Mucosa of descending colon (tissue), 3 donors: ENCODE measurements at regions not wholly inside any gene's neighbourhood (a gene's known extent, or its start where the extent isn't known, plus 50 kb on each side); places are given as distances from the start of the nearest gene placed in this dataset.
"Not testable (repeated sequence)": the region's sequence is repeated elsewhere in the genome, so short reads cannot be mapped to it uniquely, and the experiment has no call there.

Source experiments
- ATAC-seq: fragments of 200-7000 bp; cut with Tn5 transposase; one replicate; pipeline ENCODE4 v1.9.1; 2020; ENCODE audit warnings: mild to moderate bottlenecking, moderate library complexity
- DNase-seq, 3 donors: peaks; one replicate each; pipeline ENCODE4 v3.0.0-alpha.2; 2020
- H3K36me3 ChIP-seq: fragments of 200-600 bp; one replicate; pipeline ENCODE4 v1.8.0; 2021; ENCODE audit warnings: low read depth, mild to moderate bottlenecking
- H3K4me1 ChIP-seq: fragments of 200-600 bp; one replicate; pipeline ENCODE4 v1.8.0; 2021; ENCODE audit warnings: low read depth, mild to moderate bottlenecking
- H3K4me3 ChIP-seq: fragments of 200-600 bp; one replicate; pipeline ENCODE4 v1.8.0; 2021; ENCODE audit warnings: mild to moderate bottlenecking
- H3K9me3 ChIP-seq: fragments of 200-600 bp; one replicate; pipeline ENCODE4 v1.8.0; 2021; ENCODE audit warnings: mild to moderate bottlenecking
- intact Hi-C, 2 donors: fragments of 100-400 bp; cut with DNase I in 1 of 2; cut with micrococcal nuclease in 1 of 2; formaldehyde crosslinking; loops; one replicate each; pipeline versions ENCODE4 v1.11.0 to v1.11.1; 2022; cut with DNase I, micrococcal nuclease
- TF ChIP-seq, protein P1 (sequence below): fragments of 200-600 bp; IDR thresholded peaks from one replicate; pipeline ENCODE4 v1.8.0; 2022; ENCODE audit warnings: antibody characterized with exemption, mild to moderate bottlenecking
- donor health status: DM: no; HTN: no; CAD: no; lungs with moderate emphysema.
- donor health status: DM: no; HTN: no; CAD: no.
- donor health status: DM: no; HTN: yes; CAD: no.

DNA sequence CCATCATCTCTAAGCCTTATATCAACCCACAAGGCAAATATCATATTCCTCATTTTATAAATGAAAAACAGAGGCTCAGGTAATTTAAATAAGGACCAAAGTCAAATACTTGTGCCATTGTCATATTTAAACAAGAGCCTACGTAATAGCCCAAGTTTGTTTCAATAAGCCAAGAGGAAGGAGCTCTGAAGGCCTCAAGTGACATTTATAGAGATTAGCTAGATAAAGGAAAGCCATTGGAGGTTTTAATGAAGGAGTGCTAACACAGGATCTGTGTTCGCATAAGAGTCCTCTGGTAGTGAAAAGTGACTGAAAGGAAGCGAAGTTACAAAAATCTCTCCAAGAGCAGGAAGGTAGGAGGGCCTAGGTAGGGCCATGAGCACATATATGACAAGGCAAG lies 384.9 kb upstream of the NOCT start:
- no peaks in the 10 kb centered on the region for H3K9me3 ChIP-seq
- TF ChIP-seq, protein P1, sequence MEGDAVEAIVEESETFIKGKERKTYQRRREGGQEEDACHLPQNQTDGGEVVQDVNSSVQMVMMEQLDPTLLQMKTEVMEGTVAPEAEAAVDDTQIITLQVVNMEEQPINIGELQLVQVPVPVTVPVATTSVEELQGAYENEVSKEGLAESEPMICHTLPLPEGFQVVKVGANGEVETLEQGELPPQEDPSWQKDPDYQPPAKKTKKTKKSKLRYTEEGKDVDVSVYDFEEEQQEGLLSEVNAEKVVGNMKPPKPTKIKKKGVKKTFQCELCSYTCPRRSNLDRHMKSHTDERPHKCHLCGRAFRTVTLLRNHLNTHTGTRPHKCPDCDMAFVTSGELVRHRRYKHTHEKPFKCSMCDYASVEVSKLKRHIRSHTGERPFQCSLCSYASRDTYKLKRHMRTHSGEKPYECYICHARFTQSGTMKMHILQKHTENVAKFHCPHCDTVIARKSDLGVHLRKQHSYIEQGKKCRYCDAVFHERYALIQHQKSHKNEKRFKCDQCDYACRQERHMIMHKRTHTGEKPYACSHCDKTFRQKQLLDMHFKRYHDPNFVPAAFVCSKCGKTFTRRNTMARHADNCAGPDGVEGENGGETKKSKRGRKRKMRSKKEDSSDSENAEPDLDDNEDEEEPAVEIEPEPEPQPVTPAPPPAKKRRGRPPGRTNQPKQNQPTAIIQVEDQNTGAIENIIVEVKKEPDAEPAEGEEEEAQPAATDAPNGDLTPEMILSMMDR, result no peak
- no peaks in the 10 kb centered on the region for H3K4me1 ChIP-seq
- DNase-seq (no peak), ATAC-seq (no peak)
- intact Hi-C loops, result no loop called here
- no peaks in the 10 kb centered on the region for H3K36me3 ChIP-seq
- no peak overlapping the region for H3K4me3 ChIP-seq

DNA sequence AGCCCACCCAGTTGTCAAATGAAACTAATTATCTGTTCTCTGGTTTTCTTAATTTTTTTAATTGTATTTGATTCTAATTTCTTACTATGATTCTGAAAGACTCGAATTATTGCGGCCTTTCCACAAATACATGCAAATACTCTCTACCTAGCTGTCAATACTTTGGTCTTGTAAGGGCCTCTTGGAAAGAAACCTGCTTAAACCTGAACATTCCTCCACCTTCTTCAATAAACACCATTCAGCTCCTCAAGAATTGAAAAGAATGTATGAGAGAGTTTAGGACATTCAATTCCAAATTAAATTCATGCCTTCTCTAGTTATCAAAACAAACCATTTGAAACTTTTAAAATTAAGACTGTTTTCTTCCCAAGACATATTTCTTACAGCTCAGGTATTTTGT lies 385.9 kb upstream of the NOCT start:
- TF ChIP-seq, protein P1, result no peak

DNA sequence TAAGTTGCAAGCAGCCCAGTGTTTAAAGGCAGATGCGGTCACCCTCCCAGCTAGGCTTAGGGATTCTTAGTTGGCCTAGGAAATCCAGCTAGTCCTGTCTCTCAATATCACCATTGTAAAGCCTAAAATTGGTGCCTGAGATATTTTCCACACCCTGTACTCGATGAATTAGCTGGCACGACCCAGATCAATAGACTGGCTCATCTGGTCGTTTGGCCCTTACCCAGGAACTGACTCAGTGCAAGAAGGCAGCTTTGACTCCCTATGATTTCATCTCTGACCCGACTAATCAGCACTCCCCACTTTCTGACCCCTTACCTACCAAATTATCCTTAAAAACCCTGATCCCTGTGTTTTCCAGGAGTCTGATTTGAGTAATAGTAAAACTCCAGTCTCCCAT lies 384.9 kb upstream of the SLC7A11 start:
- no peak overlapping the region for H3K4me3 ChIP-seq
- no peak for DNase-seq
- no peaks in the 10 kb centered on the region for H3K4me1 ChIP-seq
- no peaks in the 10 kb centered on the region for H3K36me3 ChIP-seq
- TF ChIP-seq, protein P1, result no peak
- intact Hi-C loops, result no loop called here
- no peaks in the 10 kb centered on the region for H3K9me3 ChIP-seq
- no peak for ATAC-seq

More for the DNA sequence above, 385.9 kb upstream of the NOCT start:
- Histone ChIP-seq H3K4me1 (no peaks in the 10 kb centered on the region), H3K9me3 (no peaks in the 10 kb centered on the region), H3K36me3 (no peaks in the 10 kb centered on the region), H3K4me3 (no peak overlapping the region)
- no peak for DNase-seq
- intact Hi-C loops, result no loop called here
- no peak for ATAC-seq

DNA sequence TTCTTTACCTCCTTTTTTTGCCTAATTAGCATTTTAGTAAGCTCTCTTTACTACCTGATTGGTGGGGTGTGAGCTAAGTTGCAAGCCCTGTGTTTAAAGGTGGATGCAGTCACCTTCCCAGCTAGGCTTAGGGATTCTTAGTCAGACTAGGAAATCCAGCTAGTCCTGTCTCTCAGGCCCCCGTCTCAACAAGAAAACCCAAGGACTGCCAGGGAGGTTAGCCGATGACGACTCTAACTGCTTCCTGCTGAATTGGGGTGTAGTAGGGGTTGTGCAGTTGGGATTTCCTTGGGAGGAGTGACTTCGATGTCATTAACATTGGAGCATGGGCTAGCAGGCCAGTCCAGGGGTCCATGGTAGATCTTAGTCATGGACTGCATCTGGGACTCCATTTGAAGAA lies 380.2 kb upstream of the SLC7A11 start:
- DNase-seq, H3K9me3 ChIP-seq, H3K4me1 ChIP-seq, H3K4me3 ChIP-seq, ATAC-seq, intact Hi-C loops, H3K36me3 ChIP-seq: not testable (repeated sequence)

DNA sequence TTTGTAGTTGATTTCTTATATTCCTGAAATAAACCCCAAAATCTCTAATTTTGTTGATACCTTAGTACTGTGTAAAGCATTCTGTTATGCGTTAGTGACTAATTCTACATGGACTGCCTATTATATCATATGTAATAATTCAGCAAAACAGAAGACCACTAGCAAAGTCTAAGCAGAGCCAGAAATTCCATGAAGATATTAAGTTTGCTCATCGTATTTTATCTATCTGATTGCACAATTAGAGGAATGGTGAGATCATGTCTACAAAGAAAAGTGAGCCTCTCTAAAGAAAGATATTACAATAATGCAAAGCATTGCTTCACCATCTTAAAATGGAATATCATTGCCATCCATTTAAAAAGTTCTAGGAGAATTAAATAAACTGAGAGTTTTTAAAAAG lies 374.6 kb upstream of the SLC7A11 start:
- DNase-seq (no peak), ATAC-seq (no peak)
- H3K4me3 ChIP-seq, result no peak overlapping the region
- peaks cover 4% of the 10 kb centered on the region for H3K9me3 ChIP-seq
- H3K36me3 ChIP-seq, result no peaks in the 10 kb centered on the region
- TF ChIP-seq, protein P1, result no peak
- H3K4me1 ChIP-seq, result no peaks in the 10 kb centered on the region
- intact Hi-C loops, result no loop called here

DNA sequence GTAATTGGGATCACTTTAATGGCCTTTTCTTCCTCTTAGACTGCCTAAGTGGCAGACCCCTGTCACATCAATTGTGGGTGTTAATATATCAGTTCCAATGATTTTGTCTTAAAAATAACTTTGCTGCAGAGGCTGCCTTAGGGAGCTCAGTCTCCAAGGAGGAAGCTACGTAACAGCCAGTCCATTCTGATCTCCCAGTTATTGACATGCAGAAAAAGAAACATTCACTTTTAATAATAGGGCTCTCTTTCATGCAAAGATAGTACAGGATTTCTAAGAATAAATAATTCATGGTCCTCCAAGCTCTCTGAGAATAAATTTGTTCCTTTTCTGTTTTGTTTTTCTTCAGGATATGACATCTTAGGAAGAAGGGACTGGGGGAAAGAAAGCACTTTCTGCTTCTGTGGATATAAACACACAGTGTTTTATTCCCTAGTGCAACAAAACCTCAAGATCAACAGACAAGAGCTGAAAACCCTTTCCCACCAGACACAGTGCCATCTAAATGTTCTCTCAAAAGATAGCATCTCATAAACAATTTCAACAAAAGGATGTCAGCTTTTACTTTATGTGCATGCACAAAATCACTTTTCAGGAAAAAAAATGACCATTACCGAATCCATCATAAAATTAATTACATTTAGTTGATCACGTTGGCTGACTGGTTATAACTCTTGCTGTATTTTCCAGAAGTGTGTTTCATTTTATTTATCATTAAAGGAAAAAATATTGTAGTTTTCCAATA lies 372.4 kb upstream of the SLC7A11 start:
- DNase-seq (no peak), ATAC-seq (no peak)
- peaks cover under 1% of the 10 kb centered on the region for H3K9me3 ChIP-seq
- TF ChIP-seq, protein P1, result no peak
- intact Hi-C loops, result no loop called here
- no peaks in the 10 kb centered on the region for H3K4me1 ChIP-seq
- H3K36me3 ChIP-seq, result no peaks in the 10 kb centered on the region
- H3K4me3 ChIP-seq, result no peak overlapping the region
